ENCODE measurements at regions not wholly inside any gene's neighbourhood (a gene's known extent, or its start where the extent isn't known, plus 50 kb on each side); places are given as distances from the start of the nearest gene placed in this dataset.

- no peak for DNase-seq (ENCODE audit: low read depth in 2 of 2)
Observed at GRCh38 chr7:113825832-113826231, 93.0 kb downstream of the PPP1R3A start.

- DNase-seq (ENCODE audit: low read depth in 2 of 2) = no peak
Observed at GRCh38 chr7:113824117-113824823, 94.5 kb downstream of the PPP1R3A start.

GRCh38 chr7:113819474-113819873 is 99.3 kb downstream of the PPP1R3A start:
- DNase-seq (ENCODE audit: low read depth in 2 of 2) = no peak

GRCh38 chr7:113816639-113817038 is 102.2 kb downstream of the PPP1R3A start:
- DNase-seq (ENCODE audit: low read depth in 2 of 2) = no peak

- DNase-seq (ENCODE audit: low read depth in 2 of 2) = no peak
Observed at GRCh38 chr7:113813471-113813870, 105.3 kb downstream of the PPP1R3A start.

GRCh38 chr7:113812591-113813255 is 106.1 kb downstream of the PPP1R3A start:
- DNase-seq (ENCODE audit: low read depth in 2 of 2) = no peak

- DNase-seq (ENCODE audit: low read depth in 2 of 2) = no peak
Observed at GRCh38 chr7:113810080-113810744, 108.6 kb downstream of the PPP1R3A start.

GRCh38 chr7:113809581-113809980 is 109.2 kb downstream of the PPP1R3A start:
- DNase-seq (ENCODE audit: low read depth in 2 of 2) = no peak

- DNase-seq (ENCODE audit: low read depth in 2 of 2) = no peak
Observed at GRCh38 chr7:113806633-113807327, 112.0 kb downstream of the PPP1R3A start.

GRCh38 chr7:113805976-113806375 is 112.8 kb downstream of the PPP1R3A start:
- DNase-seq (ENCODE audit: low read depth in 2 of 2) = no peak

GRCh38 chr7:113804475-113805095 is 114.2 kb downstream of the PPP1R3A start:
- no peak for DNase-seq (ENCODE audit: low read depth in 2 of 2)

GRCh38 chr7:113801751-113802150 is 117.1 kb downstream of the PPP1R3A start:
- no peak for DNase-seq (ENCODE audit: low read depth in 2 of 2)

- no peak for DNase-seq (ENCODE audit: low read depth in 2 of 2)
Observed at GRCh38 chr7:113800826-113801225, 118.0 kb downstream of the PPP1R3A start.

GRCh38 chr7:113799896-113800295 is 118.9 kb downstream of the PPP1R3A start:
- no peak for DNase-seq (ENCODE audit: low read depth in 2 of 2)

- DNase-seq (ENCODE audit: low read depth in 2 of 2) = no peak
Observed at GRCh38 chr7:113797420-113798010, 121.3 kb downstream of the PPP1R3A start.

- DNase-seq (ENCODE audit: low read depth in 2 of 2) = no peak
Observed at GRCh38 chr7:113796557-113796956, 122.3 kb downstream of the PPP1R3A start.

GRCh38 chr7:113794573-113794972 is 124.2 kb downstream of the PPP1R3A start:
- no peak for DNase-seq (ENCODE audit: low read depth in 2 of 2)

GRCh38 chr7:113793171-113793570 is 125.6 kb downstream of the PPP1R3A start:
- DNase-seq (ENCODE audit: low read depth in 2 of 2) = no peak

GRCh38 chr7:113790025-113790424 is 128.8 kb downstream of the PPP1R3A start:
- no peak for DNase-seq (ENCODE audit: low read depth in 2 of 2)

- DNase-seq (ENCODE audit: low read depth in 2 of 2) = no peak
Observed at GRCh38 chr7:113787106-113787505, 131.7 kb downstream of the PPP1R3A start.

GRCh38 chr7:113784956-113785355 is 133.9 kb downstream of the PPP1R3A start:
- no peak for DNase-seq (ENCODE audit: low read depth in 2 of 2)

All from activated CD4-positive, alpha-beta T cell treated with anti-CD3 and anti-CD28 coated beads for 24 hours (primary cell).